ENCODE measurements at regions not wholly inside any gene's neighbourhood (a gene's known extent, or its start where the extent isn't known, plus 50 kb on each side); places are given as distances from the start of the nearest gene placed in this dataset.

- no peaks in the 10 kb centered on the region for H3K9me3 ChIP-seq (ENCODE audit: control insufficient read depth, low read depth, low read length)
- WGBS (ENCODE audit: extremely low coverage, insufficient read length, low lambda C conversion rate) = no CpG with 5 or more reads among the region's 1 CpG
- H4K8ac ChIP-seq (replicated peaks; ENCODE audit: insufficient read length, low read depth, low read length) = no peak overlapping the region
- H3K23ac ChIP-seq (ENCODE audit: insufficient read length, low read depth, low read length) = no peak overlapping the region
- H3K4me2 ChIP-seq (ENCODE audit: insufficient read depth, insufficient read length, low read length) = no peak overlapping the region
- no peaks in the 10 kb centered on the region for H3K23me2 ChIP-seq (ENCODE audit: insufficient read length, low read depth, low read length, poor library complexity, severe bottlenecking)
- H3K4me1 ChIP-seq (ENCODE audit: insufficient read depth, low read length) = no peaks in the 10 kb centered on the region
- H2BK15ac ChIP-seq (ENCODE audit: low read depth, low read length) = no peak overlapping the region
- H3K9ac ChIP-seq (ENCODE audit: extremely low read depth, insufficient read length, low read length) = no peak overlapping the region
- no peaks in the 10 kb centered on the region for H3K27me3 ChIP-seq (ENCODE audit: insufficient read depth, low read length)
- no peak overlapping the region for H3K56ac ChIP-seq (ENCODE audit: insufficient read length, low read depth, low read length)
- H2BK20ac ChIP-seq (ENCODE audit: low read depth, low read length, poor library complexity, severe bottlenecking) = no peak overlapping the region
- H4K5ac ChIP-seq (ENCODE audit: insufficient read length, low read depth, low read length) = no peak overlapping the region
- TF ChIP-seq CTCF (conservative IDR thresholded peaks at IDR 0.05) = no peak
- no peaks in the 10 kb centered on the region for H3K9me3 Mint-ChIP-seq
- no peak for DNase-seq
- no peak overlapping the region for H4K91ac ChIP-seq (ENCODE audit: insufficient read length, low read depth, low read length)
- H3K27ac ChIP-seq (ENCODE audit: insufficient read length, low read depth, low read length) = no peak overlapping the region
- H3K79me1 ChIP-seq (ENCODE audit: insufficient read depth, low read depth, low read length, poor library complexity, severe bottlenecking) = no peaks in the 10 kb centered on the region
- H3T11ph ChIP-seq (ENCODE audit: low read length) = no peak overlapping the region
- H3K27me3 Mint-ChIP-seq (ENCODE audit: low read depth) = no peaks in the 10 kb centered on the region
- H2BK120ac ChIP-seq (ENCODE audit: low read depth, low read length, poor library complexity, severe bottlenecking) = no peak overlapping the region
- H3K18ac ChIP-seq (ENCODE audit: insufficient read length, low read depth, low read length) = no peak overlapping the region
- no peak overlapping the region for H3K4ac ChIP-seq (ENCODE audit: low read depth, low read length)
- no peak overlapping the region for H2AK5ac ChIP-seq (ENCODE audit: insufficient read length, low read length)
- no peak overlapping the region for H2BK5ac ChIP-seq (ENCODE audit: insufficient read length, low read length)
- no peaks in the 10 kb centered on the region for H3K36me3 Mint-ChIP-seq (ENCODE audit: insufficient read depth in 1 of 3, low read depth in 3 of 3)
- no peak overlapping the region for H3K14ac ChIP-seq (ENCODE audit: insufficient read depth, low read length)
- H2BK12ac ChIP-seq (ENCODE audit: insufficient read length, low read depth, low read length) = no peak overlapping the region
- no peak overlapping the region for H3K4me3 Mint-ChIP-seq
- H4K20me1 ChIP-seq (ENCODE audit: control insufficient read depth, insufficient read depth, insufficient read length) = no peaks in the 10 kb centered on the region
- no peaks in the 10 kb centered on the region for H3K4me1 Mint-ChIP-seq
- H3K27ac Mint-ChIP-seq = no peak overlapping the region
- H2AFZ ChIP-seq (ENCODE audit: low read length) = no peak overlapping the region
- H3K79me2 ChIP-seq (ENCODE audit: insufficient read depth, low read length) = no peaks in the 10 kb centered on the region
Observed at GRCh38 chr3:102537123-102537522, 102.3 kb downstream of the ZPLD1 start.
